Esophagus muscularis mucosa (tissue), 4 donors: ENCODE measurements at regions not wholly inside any gene's neighbourhood (a gene's known extent, or its start where the extent isn't known, plus 50 kb on each side); places are given as distances from the start of the nearest gene placed in this dataset.

Experiments
- EP300 ChIP-seq: sonication (generic); formaldehyde crosslinking; IDR thresholded peaks from one replicate; pipeline ENCODE4 v1.6.1; 2017; ENCODE audit warnings: antibody characterized with exemption
- POLR2A ChIP-seq: fragments of 450-650 bp; IDR thresholded peaks from one replicate; pipeline ENCODE4 v1.6.1; 2017; ENCODE audit warnings: antibody characterized with exemption, moderate library complexity, mild to moderate bottlenecking, low read depth
- POLR2AphosphoS5 ChIP-seq, 2 donors: sonication (generic); formaldehyde crosslinking; IDR thresholded peaks; one replicate each; pipeline ENCODE4 v1.6.1; 2017; ENCODE audit warnings: antibody characterized with exemption in 2 of 2
- TF ChIP-seq, protein P1 (sequence below), 3 experiments: fragments of 200-600 bp in 2 of 3; fragments of 450-650 bp in 1 of 3; sonication (generic) in 2 of 3; IDR thresholded peaks; one replicate each; pipeline ENCODE4 v1.5.1; 2017 to 2019; ENCODE audit warnings: antibody characterized with exemption in 3 of 3, mild to moderate bottlenecking in 2 of 3, moderate library complexity in 1 of 3

DNA sequence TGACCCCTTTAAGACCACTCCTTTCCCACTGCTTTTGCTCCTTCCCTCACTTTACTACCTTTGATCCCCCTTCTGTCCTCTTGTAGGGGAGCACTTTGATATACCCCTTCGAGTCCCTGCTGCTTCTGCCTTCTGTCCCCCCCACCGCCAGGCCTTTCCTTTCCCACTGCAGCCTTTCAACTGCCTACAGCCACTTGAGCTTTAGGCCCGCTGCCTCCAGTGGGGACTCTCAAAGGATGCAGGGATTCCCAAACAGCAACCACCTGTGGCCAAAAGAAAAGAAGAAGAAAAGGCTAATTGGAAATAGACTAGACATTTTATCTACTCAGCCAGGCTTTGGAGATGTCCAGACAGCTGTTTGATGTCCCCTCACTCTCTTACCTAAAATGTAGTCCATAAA is 77.0 kb upstream of the DTNBP1 start:
- TF ChIP-seq, protein P1, sequence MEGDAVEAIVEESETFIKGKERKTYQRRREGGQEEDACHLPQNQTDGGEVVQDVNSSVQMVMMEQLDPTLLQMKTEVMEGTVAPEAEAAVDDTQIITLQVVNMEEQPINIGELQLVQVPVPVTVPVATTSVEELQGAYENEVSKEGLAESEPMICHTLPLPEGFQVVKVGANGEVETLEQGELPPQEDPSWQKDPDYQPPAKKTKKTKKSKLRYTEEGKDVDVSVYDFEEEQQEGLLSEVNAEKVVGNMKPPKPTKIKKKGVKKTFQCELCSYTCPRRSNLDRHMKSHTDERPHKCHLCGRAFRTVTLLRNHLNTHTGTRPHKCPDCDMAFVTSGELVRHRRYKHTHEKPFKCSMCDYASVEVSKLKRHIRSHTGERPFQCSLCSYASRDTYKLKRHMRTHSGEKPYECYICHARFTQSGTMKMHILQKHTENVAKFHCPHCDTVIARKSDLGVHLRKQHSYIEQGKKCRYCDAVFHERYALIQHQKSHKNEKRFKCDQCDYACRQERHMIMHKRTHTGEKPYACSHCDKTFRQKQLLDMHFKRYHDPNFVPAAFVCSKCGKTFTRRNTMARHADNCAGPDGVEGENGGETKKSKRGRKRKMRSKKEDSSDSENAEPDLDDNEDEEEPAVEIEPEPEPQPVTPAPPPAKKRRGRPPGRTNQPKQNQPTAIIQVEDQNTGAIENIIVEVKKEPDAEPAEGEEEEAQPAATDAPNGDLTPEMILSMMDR (IDR thresholded peaks at IDR 0.05): no peak
- TF ChIP-seq POLR2A (no peak), POLR2AphosphoS5 (IDR thresholded peaks at IDR 0.05) (no peak), EP300 (no peak)
